GM12875 (cell line): ENCODE measurements at regions not wholly inside any gene's neighbourhood (a gene's known extent, or its start where the extent isn't known, plus 50 kb on each side); places are given as distances from the start of the nearest gene placed in this dataset.

ENCODE experiments used
- H3K4me3 ChIP-seq: one replicate; pipeline ENCODE4 v1.5.1; 2011; ENCODE audit warnings: low read depth, low read length, control low read depth
- TF ChIP-seq, protein P1 (sequence below): IDR thresholded peaks from 2 replicates; pipeline ENCODE4 v1.5.1; 2011; ENCODE audit warnings: low read depth, mild to moderate bottlenecking, control low read depth, inconsistent platforms, low read length, moderate library complexity, borderline replicate concordance; ENCODE audit not compliant: insufficient read depth

DNA sequence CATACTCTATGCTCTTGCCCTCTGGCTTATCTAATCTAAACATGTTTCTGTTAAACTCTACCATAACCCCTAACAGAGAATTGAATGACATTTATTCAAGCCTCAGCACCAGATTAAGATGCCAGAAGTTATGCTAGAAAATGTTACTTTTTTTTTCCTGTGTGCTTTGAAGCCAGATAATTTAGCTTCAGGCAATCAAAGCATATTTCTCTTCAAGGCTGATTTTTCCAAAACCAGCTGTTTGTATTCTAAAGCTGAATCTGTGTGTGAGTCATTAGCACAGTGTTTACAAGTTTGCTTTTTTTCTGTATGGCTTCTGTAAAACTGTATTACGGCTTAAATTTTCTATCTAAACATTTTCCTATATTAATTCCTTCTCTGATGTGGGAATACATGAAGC lies 326.1 kb downstream of the FSCB start:
- TF ChIP-seq, protein P1, sequence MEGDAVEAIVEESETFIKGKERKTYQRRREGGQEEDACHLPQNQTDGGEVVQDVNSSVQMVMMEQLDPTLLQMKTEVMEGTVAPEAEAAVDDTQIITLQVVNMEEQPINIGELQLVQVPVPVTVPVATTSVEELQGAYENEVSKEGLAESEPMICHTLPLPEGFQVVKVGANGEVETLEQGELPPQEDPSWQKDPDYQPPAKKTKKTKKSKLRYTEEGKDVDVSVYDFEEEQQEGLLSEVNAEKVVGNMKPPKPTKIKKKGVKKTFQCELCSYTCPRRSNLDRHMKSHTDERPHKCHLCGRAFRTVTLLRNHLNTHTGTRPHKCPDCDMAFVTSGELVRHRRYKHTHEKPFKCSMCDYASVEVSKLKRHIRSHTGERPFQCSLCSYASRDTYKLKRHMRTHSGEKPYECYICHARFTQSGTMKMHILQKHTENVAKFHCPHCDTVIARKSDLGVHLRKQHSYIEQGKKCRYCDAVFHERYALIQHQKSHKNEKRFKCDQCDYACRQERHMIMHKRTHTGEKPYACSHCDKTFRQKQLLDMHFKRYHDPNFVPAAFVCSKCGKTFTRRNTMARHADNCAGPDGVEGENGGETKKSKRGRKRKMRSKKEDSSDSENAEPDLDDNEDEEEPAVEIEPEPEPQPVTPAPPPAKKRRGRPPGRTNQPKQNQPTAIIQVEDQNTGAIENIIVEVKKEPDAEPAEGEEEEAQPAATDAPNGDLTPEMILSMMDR = no peak
- H3K4me3 ChIP-seq = no peak overlapping the region

DNA sequence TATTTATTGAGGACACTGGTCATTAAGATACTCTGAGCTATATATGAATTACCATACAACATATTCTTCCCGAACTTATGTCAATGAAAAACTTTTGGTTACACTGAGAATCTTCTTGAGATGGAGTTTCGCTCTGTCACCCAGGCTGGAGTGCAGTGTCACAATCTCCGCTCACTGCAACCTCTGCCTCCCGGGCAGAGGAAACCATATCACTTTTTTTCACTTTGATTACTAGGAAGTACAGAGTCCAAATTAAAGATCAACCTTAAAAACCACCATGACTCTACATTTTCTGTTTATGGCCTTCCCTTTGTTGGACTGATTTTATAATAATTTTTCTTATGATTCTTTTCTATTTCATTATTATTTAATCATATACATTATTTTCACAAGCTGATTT lies 336.5 kb downstream of the FSCB start:
- no peak overlapping the region for H3K4me3 ChIP-seq
- TF ChIP-seq, protein P1 = no peak

DNA sequence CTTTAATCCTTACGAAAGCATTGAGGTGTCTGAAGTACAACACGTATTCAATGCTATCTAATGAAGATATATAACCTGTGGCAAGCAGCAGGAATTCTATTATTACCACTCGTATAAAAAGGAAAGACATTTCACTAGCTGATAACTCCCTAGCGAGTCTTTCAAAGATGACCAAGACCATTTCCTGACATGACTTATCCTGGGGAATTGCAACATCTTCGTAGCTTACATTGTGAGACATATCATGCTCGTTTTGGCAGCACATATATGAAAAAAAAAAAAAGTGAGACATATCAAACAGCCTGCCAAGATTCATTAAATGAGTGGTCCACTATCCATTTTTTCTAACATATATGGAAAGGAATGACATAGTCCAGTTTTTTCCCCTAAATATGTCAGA lies 337.0 kb downstream of the FSCB start:
- H3K4me3 ChIP-seq = no peak overlapping the region
- TF ChIP-seq, protein P1 = no peak

DNA sequence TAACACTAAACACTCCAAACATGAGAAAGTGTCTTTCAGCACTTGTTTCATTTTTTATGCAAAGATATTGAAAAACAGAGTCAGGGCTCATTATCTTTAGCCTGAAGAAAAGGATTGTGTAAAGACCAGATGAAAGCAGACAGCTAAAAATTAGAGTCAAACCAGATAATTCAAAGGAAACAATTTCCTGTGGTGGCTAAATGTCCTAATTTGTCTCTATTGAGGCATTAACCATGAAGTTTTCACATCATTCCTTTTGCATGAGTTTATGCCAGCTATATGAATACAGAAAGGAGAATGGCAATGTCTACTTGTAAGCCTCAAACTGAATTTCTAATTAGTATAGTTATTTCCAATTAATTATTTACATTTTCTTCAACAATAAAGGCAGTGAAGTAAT lies 338.5 kb downstream of the FSCB start:
- TF ChIP-seq, protein P1 = no peak

DNA sequence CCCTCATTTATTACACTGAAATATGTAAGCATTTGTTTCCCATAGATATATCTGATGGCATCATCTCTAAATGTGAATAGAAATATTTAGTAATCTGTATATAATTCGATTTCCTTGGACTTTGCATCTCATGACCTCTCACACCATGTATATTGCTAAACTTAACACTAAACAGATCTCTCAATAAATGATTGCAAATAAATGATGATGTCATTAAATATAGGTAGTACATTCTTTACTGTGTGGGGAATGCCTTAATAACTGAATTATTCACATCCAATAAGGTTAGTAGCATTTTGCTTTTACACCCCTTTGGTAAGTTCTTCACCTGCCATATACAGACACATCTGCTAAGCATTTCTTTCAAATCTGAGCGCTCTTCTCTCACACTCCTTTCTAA lies 340.5 kb downstream of the FSCB start:
- TF ChIP-seq, protein P1 = no peak
- no peak overlapping the region for H3K4me3 ChIP-seq

More for the DNA sequence above, 338.5 kb downstream of the FSCB start:
- no peak overlapping the region for H3K4me3 ChIP-seq

DNA sequence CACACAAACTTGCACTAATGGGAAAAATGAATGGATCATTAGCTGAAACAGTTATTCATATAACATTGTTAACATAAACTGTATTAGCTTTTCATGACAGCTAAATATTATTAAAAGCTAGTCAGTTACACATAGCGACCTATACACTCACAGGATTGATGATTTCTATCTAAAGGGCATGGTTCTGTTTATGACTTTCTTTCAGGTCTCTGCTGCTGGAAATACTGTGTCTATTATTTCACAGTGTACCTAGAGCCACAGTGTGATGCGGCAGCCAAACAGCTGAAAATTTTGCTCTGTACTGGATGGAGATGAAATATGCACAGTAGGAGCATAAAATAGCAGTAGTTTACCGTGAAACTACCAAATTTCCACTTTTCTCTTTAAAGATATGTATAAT lies 341.1 kb downstream of the FSCB start:
- no peak overlapping the region for H3K4me3 ChIP-seq
- TF ChIP-seq, protein P1 = no peak

DNA sequence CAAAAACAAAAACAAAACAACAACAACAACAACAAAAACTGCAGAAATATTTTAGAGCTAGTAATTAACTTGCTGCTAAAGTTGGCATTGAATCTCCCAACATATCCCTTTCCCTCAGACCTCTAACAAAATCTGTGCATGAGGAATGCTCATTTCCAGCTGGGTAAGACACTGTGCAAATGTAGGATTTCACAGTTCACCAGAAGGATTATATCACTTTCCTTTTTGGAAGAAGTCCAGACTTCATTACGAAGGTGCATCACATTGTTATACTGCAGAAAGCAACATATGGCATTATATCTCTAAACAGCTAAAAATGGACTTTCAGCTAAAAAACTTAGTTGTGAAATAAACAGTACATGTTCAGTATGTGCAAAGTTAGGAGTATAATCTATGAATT lies 341.8 kb downstream of the FSCB start:
- TF ChIP-seq, protein P1 = no peak

More for the DNA sequence above, 341.8 kb downstream of the FSCB start:
- no peak overlapping the region for H3K4me3 ChIP-seq
